ENCODE measurements at regions not wholly inside any gene's neighbourhood (a gene's known extent, or its start where the extent isn't known, plus 50 kb on each side); places are given as distances from the start of the nearest gene placed in this dataset.

GRCh38 chr13:47672245-47673008 lies 328.6 kb downstream of the SUCLA2 start:
- Histone ChIP-seq H3K9me3 (replicated peaks in 1 of 3) (no peaks in the 10 kb centered on the region), H3K27ac (no peak overlapping the region), H3K4me3 (no peak overlapping the region), H3K36me3 (replicated peaks in 1 of 2) (no peaks in the 10 kb centered on the region), H3K27me3 (no peaks in the 10 kb centered on the region), H3K4me1 (replicated peaks in 1 of 2) (no peaks in the 10 kb centered on the region)
- TF ChIP-seq POLR2A (IDR thresholded peaks at IDR 0.05) (no peak), CTCF (IDR thresholded peaks at IDR 0.05) (no peak)
- 65 to 79% (median 71%) methylated on average over 3 of the region's 3 CpGs for whole genome bisulfite sequencing, 4 donors
- DNase-seq: no peak
- intact Hi-C loops (cut with DNase I): no loop called here

GRCh38 chr13:47671776-47672175 lies 329.3 kb downstream of the SUCLA2 start:
- intact Hi-C loops (cut with DNase I): no loop called here
- Histone ChIP-seq H3K9me3 (replicated peaks in 1 of 3) (no peaks in the 10 kb centered on the region), H3K27me3 (no peaks in the 10 kb centered on the region), H3K4me1 (replicated peaks in 1 of 2) (no peaks in the 10 kb centered on the region), H3K27ac (no peak overlapping the region), H3K36me3 (replicated peaks in 1 of 2) (no peaks in the 10 kb centered on the region), H3K4me3 (no peak overlapping the region)
- DNase-seq: no peak
- 83 to 88% (median 87%) methylated on average over 3 of the region's 3 CpGs for WGBS, 4 donors
- TF ChIP-seq POLR2A (IDR thresholded peaks at IDR 0.05) (no peak), CTCF (IDR thresholded peaks at IDR 0.05) (no peak)

GRCh38 chr13:47665043-47665442 lies 336.0 kb downstream of the SUCLA2 start:
- Histone ChIP-seq H3K36me3 (replicated peaks in 1 of 2) (no peaks in the 10 kb centered on the region), H3K9me3 (replicated peaks in 1 of 3) (no peaks in the 10 kb centered on the region), H3K27ac (no peak overlapping the region), H3K4me3 (no peak overlapping the region), H3K4me1 (replicated peaks in 1 of 2) (no peaks in the 10 kb centered on the region), H3K27me3 (no peaks in the 10 kb centered on the region)
- intact Hi-C loops (cut with DNase I): no loop called here
- DNase-seq: no peak
- 73 to 80% (median 79%) methylated on average over 3 of the region's 3 CpGs for WGBS, 4 donors
- TF ChIP-seq POLR2A (IDR thresholded peaks at IDR 0.05): no peak
- no peak for TF ChIP-seq CTCF (IDR thresholded peaks at IDR 0.05)

- intact Hi-C loops (cut with DNase I): no loop called here
- Histone ChIP-seq H3K27ac (no peak overlapping the region), H3K4me1 (replicated peaks in 1 of 2) (no peaks in the 10 kb centered on the region), H3K27me3 (no peaks in the 10 kb centered on the region), H3K9me3 (replicated peaks in 1 of 3) (no peaks in the 10 kb centered on the region), H3K36me3 (replicated peaks in 1 of 2) (no peaks in the 10 kb centered on the region), H3K4me3 (no peak overlapping the region)
- no peak for DNase-seq
- WGBS, 4 donors: 44 to 59% (median 53%) methylated on average over 4 of the region's 4 CpGs
- TF ChIP-seq CTCF (IDR thresholded peaks at IDR 0.05) (no peak), POLR2A (IDR thresholded peaks at IDR 0.05) (no peak)
Measured at GRCh38 chr13:47661076-47661475, 340.0 kb downstream of the SUCLA2 start.

Measured in adrenal gland (tissue), 9 donors.